ENCODE measurements at regions not wholly inside any gene's neighbourhood (a gene's known extent, or its start where the extent isn't known, plus 50 kb on each side); places are given as distances from the start of the nearest gene placed in this dataset.

DNA sequence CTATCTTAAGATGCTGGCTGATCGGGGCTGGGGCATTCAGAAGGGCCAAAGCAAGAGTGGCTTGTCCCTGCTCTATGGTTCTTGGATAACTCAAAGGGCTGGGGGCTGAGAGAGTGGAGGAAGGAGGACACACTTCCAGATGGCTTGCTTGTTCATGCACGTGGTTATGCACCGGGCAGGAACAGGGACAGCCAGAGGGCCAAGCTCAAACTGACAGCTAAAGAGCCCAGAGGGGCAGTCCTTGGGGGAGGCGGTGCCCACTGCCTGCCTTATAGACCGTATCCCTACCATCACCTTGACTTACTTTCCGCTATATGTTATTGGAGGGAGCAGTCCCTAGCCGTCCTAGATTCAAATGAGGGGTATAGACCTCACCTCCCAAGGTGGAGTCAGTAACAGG, 192.7 kb upstream of the SVIL start:
- no peaks in the 10 kb centered on the region for H3K9me1 ChIP-seq (ENCODE audit: control insufficient read depth, insufficient read depth, low read length)
- H3K4me2 ChIP-seq (ENCODE audit: insufficient read depth, low read length): no peak overlapping the region
- H3K79me2 ChIP-seq (ENCODE audit: control insufficient read depth, insufficient read depth, low read length): no peaks in the 10 kb centered on the region
- H4K20me1 ChIP-seq (replicated peaks; ENCODE audit: control insufficient read depth, insufficient read depth, low read length): no peaks in the 10 kb centered on the region
- no peak overlapping the region for H3K4me3 ChIP-seq
- no peaks in the 10 kb centered on the region for H3K9me3 ChIP-seq (replicated peaks; ENCODE audit: control insufficient read depth, insufficient read depth, low read depth, low read length)
- no peak for DNase-seq (ENCODE audit: extremely low read depth in 1 of 4, low spot score in 3 of 4)
- ATAC-seq: no peak
- no peak overlapping the region for H3K9ac ChIP-seq (ENCODE audit: insufficient read depth in 1 of 2, low read depth in 2 of 2, low read length in 2 of 2)
- POLR2A ChIA-PET: no interaction called here
- peaks cover 0 to 4% of the 10 kb centered on the region in 2 experiments; a peak in 3 of 5 replicates for H3K27me3 ChIP-seq (ENCODE audit: control insufficient read depth in 2 of 2, insufficient read depth in 2 of 2, low read length in 2 of 2)
- in situ Hi-C loops (cut with MboI) (no loop called here), intact Hi-C loops (cut with micrococcal nuclease) (no loop called here)
- FAIRE-seq: no peak
- no peak overlapping the region for H3K27ac ChIP-seq (ENCODE audit: extremely low read depth, low read depth, low read length)
- TF ChIP-seq, protein P1, sequence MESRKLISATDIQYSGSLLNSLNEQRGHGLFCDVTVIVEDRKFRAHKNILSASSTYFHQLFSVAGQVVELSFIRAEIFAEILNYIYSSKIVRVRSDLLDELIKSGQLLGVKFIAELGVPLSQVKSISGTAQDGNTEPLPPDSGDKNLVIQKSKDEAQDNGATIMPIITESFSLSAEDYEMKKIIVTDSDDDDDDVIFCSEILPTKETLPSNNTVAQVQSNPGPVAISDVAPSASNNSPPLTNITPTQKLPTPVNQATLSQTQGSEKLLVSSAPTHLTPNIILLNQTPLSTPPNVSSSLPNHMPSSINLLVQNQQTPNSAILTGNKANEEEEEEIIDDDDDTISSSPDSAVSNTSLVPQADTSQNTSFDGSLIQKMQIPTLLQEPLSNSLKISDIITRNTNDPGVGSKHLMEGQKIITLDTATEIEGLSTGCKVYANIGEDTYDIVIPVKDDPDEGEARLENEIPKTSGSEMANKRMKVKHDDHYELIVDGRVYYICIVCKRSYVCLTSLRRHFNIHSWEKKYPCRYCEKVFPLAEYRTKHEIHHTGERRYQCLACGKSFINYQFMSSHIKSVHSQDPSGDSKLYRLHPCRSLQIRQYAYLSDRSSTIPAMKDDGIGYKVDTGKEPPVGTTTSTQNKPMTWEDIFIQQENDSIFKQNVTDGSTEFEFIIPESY (CRISPR knock-in tag; IDR thresholded peaks at IDR 0.05): no peak
- no peak for TF ChIP-seq ZC3H8 (IDR thresholded peaks at IDR 0.05)
- no peak for TF ChIP-seq RHOXF2B (CRISPR knock-in tag; conservative IDR thresholded peaks at IDR 0.05)
- no peak for TF ChIP-seq ZBTB7A (IDR thresholded peaks at IDR 0.05; ENCODE audit: borderline replicate concordance, control insufficient read depth, low read depth, low read length)
- TF ChIP-seq ZEB2 (IDR thresholded peaks at IDR 0.05): no peak
- TF ChIP-seq ZNF41 (CRISPR knock-in tag; conservative IDR thresholded peaks at IDR 0.05): no peak
- TF ChIP-seq NELFE (IDR thresholded peaks at IDR 0.05; ENCODE audit: insufficient read depth, insufficient read length): no peak
- TF ChIP-seq PRPF4 (IDR thresholded peaks at IDR 0.05; ENCODE audit: insufficient read depth, low read depth, low read length, poor library complexity, severe bottlenecking): no peak
- no peak for TF ChIP-seq ETS2 (tag; IDR thresholded peaks at IDR 0.05; ENCODE audit: borderline replicate concordance, poor library complexity, severe bottlenecking)
- TF ChIP-seq ZNF436 (CRISPR knock-in tag; IDR thresholded peaks at IDR 0.05): no peak
- no peak for TF ChIP-seq TEAD1 (CRISPR knock-in tag; IDR thresholded peaks at IDR 0.05)
- TF ChIP-seq LCOR (CRISPR knock-in tag; IDR thresholded peaks at IDR 0.05): no peak
- no peak for TF ChIP-seq COPS2 (conservative IDR thresholded peaks at IDR 0.05)
- no peak for TF ChIP-seq HDAC6 (IDR thresholded peaks at IDR 0.05; ENCODE audit: low read depth, low read length)
- TF ChIP-seq ZNF644 (tag; IDR thresholded peaks at IDR 0.05; ENCODE audit: low read depth): no peak
- TF ChIP-seq ZNF766 (CRISPR knock-in tag; conservative IDR thresholded peaks at IDR 0.05): no peak
- no peaks in the 10 kb centered on the region for H3K4me1 ChIP-seq (replicated peaks in 1 of 2; ENCODE audit: control insufficient read depth in 2 of 2, insufficient read depth in 2 of 2, low read length in 2 of 2)
- CTCF ChIA-PET (ENCODE audit: low intra/inter-chr PET ratio): no interaction called here
- no peak overlapping the region for H2AFZ ChIP-seq (ENCODE audit: low read depth, low read length)
- WGBS (ENCODE audit: insufficient coverage, low coverage, missing lambda C conversion rate): 2% methylated on average over 7 of the region's 7 CpGs
- no TSS peak for BruUV-seq (replicated peaks)
- H3K36me3 ChIP-seq (ENCODE audit: control insufficient read depth, insufficient read depth, low read length): no peaks in the 10 kb centered on the region

Measured in K562 (cell line).